HCT116 (cell line): ENCODE measurements at regions not wholly inside any gene's neighbourhood (a gene's known extent, or its start where the extent isn't known, plus 50 kb on each side); places are given as distances from the start of the nearest gene placed in this dataset.

Experiments used
- EZH2phosphoT487 ChIP-seq: fragments of 200-600 bp; IDR thresholded peaks from 2 replicates; pipeline ENCODE4 v1.6.1; 2018; ENCODE audit warnings: antibody characterized with exemption, borderline replicate concordance
- POLR2AphosphoS5 ChIP-seq: IDR thresholded peaks from 2 replicates; pipeline ENCODE4 v1.6.1; 2011; ENCODE audit warnings: mild to moderate bottlenecking, low read depth, low read length, moderate library complexity
- TF ChIP-seq, protein P1 (sequence below), 3 experiments: fragments of 200-600 bp in 1 of 3; sonication (generic) in 1 of 3; IDR thresholded peaks in 2 of 3; conservative IDR thresholded peaks in 1 of 3; 2 replicates each; pipeline ENCODE4 v1.5.1; 2012 to 2017; ENCODE audit warnings: low read depth in 2 of 3, low read length in 2 of 3, antibody characterized with exemption in 1 of 3, borderline replicate concordance in 1 of 3, control low read depth in 1 of 3, mild to moderate bottlenecking in 1 of 3, mixed read lengths in 1 of 3, mixed run types in 1 of 3, moderate library complexity in 1 of 3; ENCODE audit not compliant: insufficient read depth in 1 of 3

DNA sequence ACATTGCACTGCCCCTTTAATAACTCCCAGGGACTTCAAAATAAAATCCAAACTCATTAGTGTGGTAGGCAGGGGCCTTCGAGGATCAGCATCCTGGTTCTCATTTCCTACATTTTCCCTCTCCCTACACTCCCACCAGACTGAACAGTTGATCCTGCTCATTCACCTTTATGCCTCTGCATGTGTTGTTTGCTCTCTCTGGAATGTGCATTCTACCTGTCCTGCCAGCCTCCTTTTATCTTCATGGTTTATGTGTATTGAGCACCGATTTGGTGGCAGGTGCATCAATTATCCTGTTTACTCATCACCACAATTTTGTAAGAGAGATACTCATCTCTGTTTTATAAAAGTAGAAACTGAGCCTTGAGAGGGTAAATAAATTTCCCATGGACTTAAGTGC lies 125.0 kb downstream of the ADSS2 start:
- TF ChIP-seq POLR2AphosphoS5: no peak
- TF ChIP-seq, protein P1, sequence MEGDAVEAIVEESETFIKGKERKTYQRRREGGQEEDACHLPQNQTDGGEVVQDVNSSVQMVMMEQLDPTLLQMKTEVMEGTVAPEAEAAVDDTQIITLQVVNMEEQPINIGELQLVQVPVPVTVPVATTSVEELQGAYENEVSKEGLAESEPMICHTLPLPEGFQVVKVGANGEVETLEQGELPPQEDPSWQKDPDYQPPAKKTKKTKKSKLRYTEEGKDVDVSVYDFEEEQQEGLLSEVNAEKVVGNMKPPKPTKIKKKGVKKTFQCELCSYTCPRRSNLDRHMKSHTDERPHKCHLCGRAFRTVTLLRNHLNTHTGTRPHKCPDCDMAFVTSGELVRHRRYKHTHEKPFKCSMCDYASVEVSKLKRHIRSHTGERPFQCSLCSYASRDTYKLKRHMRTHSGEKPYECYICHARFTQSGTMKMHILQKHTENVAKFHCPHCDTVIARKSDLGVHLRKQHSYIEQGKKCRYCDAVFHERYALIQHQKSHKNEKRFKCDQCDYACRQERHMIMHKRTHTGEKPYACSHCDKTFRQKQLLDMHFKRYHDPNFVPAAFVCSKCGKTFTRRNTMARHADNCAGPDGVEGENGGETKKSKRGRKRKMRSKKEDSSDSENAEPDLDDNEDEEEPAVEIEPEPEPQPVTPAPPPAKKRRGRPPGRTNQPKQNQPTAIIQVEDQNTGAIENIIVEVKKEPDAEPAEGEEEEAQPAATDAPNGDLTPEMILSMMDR (IDR thresholded peaks at IDR 0.05 in 2 of 3, conservative IDR thresholded peaks at IDR 0.05 in 1 of 3; ENCODE audit: borderline replicate concordance in 1 of 3, insufficient read depth in 1 of 3, low read depth in 2 of 3, low read length in 2 of 3): no peak
- TF ChIP-seq EZH2phosphoT487: no peak
